K562 (cell line): ENCODE measurements at regions not wholly inside any gene's neighbourhood (a gene's known extent, or its start where the extent isn't known, plus 50 kb on each side); places are given as distances from the start of the nearest gene placed in this dataset.
A peak's percentile ranks its signal among the peaks of the same experiment; 100 is the strongest.

Experiments
- KLF16 ChIP-seq: IDR thresholded peaks from 2 replicates; pipeline ENCODE4 v1.6.1; 2016; ENCODE audit warnings: antibody characterized with exemption
- MGA ChIP-seq: fragments of 450-650 bp; IDR thresholded peaks from 2 replicates; pipeline ENCODE4 v1.6.1; 2016; ENCODE audit warnings: mild to moderate bottlenecking, moderate library complexity
- NCOA2 ChIP-seq, 2 experiments: fragments of 450-650 bp; IDR thresholded peaks; 2 replicates each; pipeline ENCODE4 v1.6.1; 2018; ENCODE audit warnings: mild to moderate bottlenecking in 2 of 2, moderate library complexity in 1 of 2; ENCODE audit not compliant: partially characterized antibody in 2 of 2
- PBX2 ChIP-seq, 2 experiments: IDR thresholded peaks in 1 of 2; conservative IDR thresholded peaks in 1 of 2; 2 replicates each; pipeline ENCODE4 v1.6.1; 2016; ENCODE audit warnings: low read depth in 2 of 2, mild to moderate bottlenecking in 1 of 2, missing compliant biosample characterization in 1 of 2, missing genetic modification characterization in 1 of 2, moderate library complexity in 1 of 2
- RB1 ChIP-seq: fragments of 450-650 bp; IDR thresholded peaks from 2 replicates; pipeline ENCODE4 v1.6.1; 2017; ENCODE audit warnings: low read depth, mild to moderate bottlenecking
- SP1 ChIP-seq: sonication (generic); formaldehyde crosslinking; IDR thresholded peaks from 2 replicates; pipeline ENCODE4 v1.8.1; 2022; ENCODE audit warnings: mild to moderate bottlenecking, missing genetic modification reagents
- TSHZ1 ChIP-seq: fragments of 250-450 bp; sonication (Bioruptor Pico); IDR thresholded peaks from 2 replicates; pipeline ENCODE4 v1.4.0; 2020; ENCODE audit warnings: mild to moderate bottlenecking, moderate library complexity
- ZEB2 ChIP-seq: fragments of 450-650 bp; IDR thresholded peaks from 2 replicates; pipeline ENCODE4 v1.6.1; 2016
- ZNF384 ChIP-seq: IDR thresholded peaks from 2 replicates; pipeline ENCODE4 v1.6.1; 2012; ENCODE audit warnings: low read depth, low read length, improper control_type of control experiment

DNA sequence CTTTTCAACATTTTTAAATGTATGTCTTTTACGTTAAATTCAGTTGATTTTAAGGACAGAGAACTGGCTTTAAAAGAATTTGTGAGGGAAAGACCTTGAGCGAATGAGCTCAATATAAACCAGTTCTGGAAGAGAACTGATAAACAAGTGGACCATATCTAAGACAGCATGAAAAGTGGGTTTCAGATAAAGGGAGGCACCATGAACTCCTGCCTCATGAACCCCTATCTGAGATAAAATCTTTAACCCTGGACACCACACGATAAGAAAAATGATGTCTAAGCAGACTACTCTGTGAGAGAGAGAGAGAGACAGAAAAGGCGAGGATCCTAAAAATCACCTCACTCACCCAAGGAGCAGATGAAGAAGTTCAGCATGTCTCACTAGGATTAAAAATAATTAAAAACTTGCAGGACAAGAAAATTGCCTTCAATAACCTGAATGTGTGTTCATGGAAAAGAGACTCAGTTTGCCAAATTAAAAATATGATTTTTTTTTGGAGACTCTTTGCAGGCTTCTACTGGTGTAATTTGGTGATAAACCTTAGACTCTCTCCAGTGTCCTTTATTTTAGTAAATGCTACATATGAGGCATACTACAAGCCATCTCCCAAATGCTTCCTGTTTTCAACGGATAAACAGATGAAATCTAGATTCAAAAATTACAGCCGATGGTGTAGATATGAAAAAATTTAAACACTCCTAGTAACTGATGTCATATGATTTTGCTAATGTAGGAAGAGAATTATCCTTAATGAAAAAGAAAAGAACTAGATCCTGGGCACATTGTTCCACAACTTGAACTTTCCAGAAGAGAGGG lies 299.5 kb downstream of the ADGB start (continued):
- TF ChIP-seq TSHZ1 (peak; percentile 69; the same call in 1 of the 2 replicates), ZEB2 (peak; percentile 74; the same call in 1 of the 2 replicates), PBX2 (CRISPR knock-in tag; IDR thresholded peaks at IDR 0.05; ENCODE audit: low read depth) (no peak), PBX2 (tag; conservative IDR thresholded peaks at IDR 0.05; ENCODE audit: low read depth) (peak; percentile 52), RB1 (no peak), ZNF384 (no peak), SP1 (no peak), KLF16 (peak; percentile 94), MGA (no peak), NCOA2 (IDR thresholded peaks at IDR 0.05; ENCODE audit: partially characterized antibody in 2 of 2) (no peak)
